GM04503 (cell line): ENCODE measurements at regions not wholly inside any gene's neighbourhood (a gene's known extent, or its start where the extent isn't known, plus 50 kb on each side); places are given as distances from the start of the nearest gene placed in this dataset.
"Not testable (repeated sequence)": the region's sequence is repeated elsewhere in the genome, so short reads cannot be mapped to it uniquely, and the experiment has no call there.

Experiments
- DNase-seq: peaks from one replicate; pipeline ENCODE4 v3.0.0-alpha.2; 2012; ENCODE audit warnings: low read depth

GRCh38 chr1:101483982-101484688, 247.3 kb downstream of the S1PR1 start:
- no peak for DNase-seq

- DNase-seq, result no peak
These were observed 248.0 kb downstream of the S1PR1 start for GRCh38 chr1:101484689-101485338.

GRCh38 chr1:101485712-101486111, 248.9 kb downstream of the S1PR1 start:
- DNase-seq, result no peak

GRCh38 chr1:101492144-101492543, 255.3 kb downstream of the S1PR1 start:
- not testable (repeated sequence) for DNase-seq

- DNase-seq, result not testable (repeated sequence)
These were observed 257.1 kb downstream of the S1PR1 start for GRCh38 chr1:101493920-101494319.

- DNase-seq, result no peak
These were observed 259.3 kb downstream of the S1PR1 start for GRCh38 chr1:101496109-101496508.

GRCh38 chr1:101497881-101498559, 261.2 kb downstream of the S1PR1 start:
- no peak for DNase-seq

GRCh38 chr1:101504106-101504505, 267.3 kb downstream of the S1PR1 start:
- DNase-seq, result not testable (repeated sequence)

- DNase-seq, result not testable (repeated sequence)
These were observed 268.4 kb downstream of the S1PR1 start for GRCh38 chr1:101505240-101505639.

- no peak for DNase-seq
These were observed 269.8 kb downstream of the S1PR1 start for GRCh38 chr1:101506541-101507164.

GRCh38 chr1:101507547-101507971, 270.7 kb downstream of the S1PR1 start:
- no peak for DNase-seq

- no peak for DNase-seq
These were observed 272.1 kb downstream of the S1PR1 start for GRCh38 chr1:101508913-101509312.

GRCh38 chr1:101509370-101509769, 272.6 kb downstream of the S1PR1 start:
- DNase-seq, result no peak

- DNase-seq, result no peak
These were observed 274.5 kb downstream of the S1PR1 start for GRCh38 chr1:101511202-101511891.

GRCh38 chr1:101520302-101520701, 283.5 kb downstream of the S1PR1 start:
- DNase-seq, result peak; percentile 3

GRCh38 chr1:101522486-101522885, 285.7 kb downstream of the S1PR1 start:
- DNase-seq, result no peak

- DNase-seq, result no peak
These were observed 290.0 kb downstream of the S1PR1 start for GRCh38 chr1:101526813-101527212.

- DNase-seq, result no peak
These were observed 295.6 kb downstream of the S1PR1 start for GRCh38 chr1:101532377-101532776.

GRCh38 chr1:101540161-101540560, 303.3 kb downstream of the S1PR1 start:
- DNase-seq, result no peak

- no peak for DNase-seq
These were observed 310.1 kb downstream of the S1PR1 start for GRCh38 chr1:101546885-101547284.

- no peak for DNase-seq
These were observed 310.5 kb downstream of the S1PR1 start for GRCh38 chr1:101547357-101547756.

- DNase-seq, result no peak
These were observed 311.6 kb downstream of the S1PR1 start for GRCh38 chr1:101548376-101548775.
